ENCODE measurements at regions not wholly inside any gene's neighbourhood (a gene's known extent, or its start where the extent isn't known, plus 50 kb on each side); places are given as distances from the start of the nearest gene placed in this dataset.
"Not testable (repeated sequence)": the region's sequence is repeated elsewhere in the genome, so short reads cannot be mapped to it uniquely, and the experiment has no call there.

- DNase-seq = no peak
These were observed 226.0 kb downstream of the HINT1 start for GRCh38 chr5:130939059-130939458.

- DNase-seq = no peak
These were observed 228.0 kb downstream of the HINT1 start for GRCh38 chr5:130937046-130937445.

- peak; percentile 55 for DNase-seq
These were observed 241.4 kb downstream of the HINT1 start for GRCh38 chr5:130923543-130924124.

- DNase-seq = peak; percentile 30
These were observed 253.0 kb downstream of the HINT1 start for GRCh38 chr5:130912088-130912487.

- DNase-seq = no peak
These were observed 256.9 kb downstream of the HINT1 start for GRCh38 chr5:130908186-130908585.

- DNase-seq = not testable (repeated sequence)
These were observed 267.4 kb downstream of the HINT1 start for GRCh38 chr5:130897537-130898195.

- DNase-seq = not testable (repeated sequence)
These were observed 267.9 kb downstream of the HINT1 start for GRCh38 chr5:130897181-130897536.

GRCh38 chr5:130896636-130897035 is 268.4 kb downstream of the HINT1 start:
- no peak for DNase-seq

- DNase-seq = no peak
These were observed 272.1 kb downstream of the HINT1 start for GRCh38 chr5:130893006-130893405.

- no peak for DNase-seq
These were observed 274.4 kb downstream of the HINT1 start for GRCh38 chr5:130890610-130891009.

GRCh38 chr5:130885691-130886090 is 279.4 kb downstream of the HINT1 start:
- DNase-seq = no peak

GRCh38 chr5:130885027-130885426 is 280.0 kb downstream of the HINT1 start:
- DNase-seq = no peak

GRCh38 chr5:130884023-130884422 is 281.0 kb downstream of the HINT1 start:
- no peak for DNase-seq

- no peak for DNase-seq
These were observed 289.4 kb downstream of the HINT1 start for GRCh38 chr5:130875656-130876055.

GRCh38 chr5:130874861-130875417 is 290.1 kb downstream of the HINT1 start:
- peak; percentile 66 for DNase-seq

- peak; percentile 89 for DNase-seq
These were observed 293.5 kb downstream of the HINT1 start for GRCh38 chr5:130871346-130872086.

- peak; percentile 31 for DNase-seq
These were observed 294.4 kb downstream of the HINT1 start for GRCh38 chr5:130870691-130871090.

GRCh38 chr5:130868186-130868840 is 296.7 kb downstream of the HINT1 start:
- DNase-seq = peak; percentile 91

GRCh38 chr5:130845049-130845765 is 319.8 kb downstream of the HINT1 start:
- DNase-seq = no peak

- peak; percentile 4 for DNase-seq
These were observed 328.1 kb downstream of the HINT1 start for GRCh38 chr5:130836729-130837649.

GRCh38 chr5:130817598-130818384 is 347.3 kb downstream of the HINT1 start:
- not testable (repeated sequence) for DNase-seq
